A549 (cell line): ENCODE measurements at regions not wholly inside any gene's neighbourhood (a gene's known extent, or its start where the extent isn't known, plus 50 kb on each side); places are given as distances from the start of the nearest gene placed in this dataset.

Experiments used
- ATAC-seq, 2 experiments: fragments of 200-7000 bp in 1 of 2; fragments of >200 bp in 1 of 2; cut with Nextera tagmentation in 1 of 2; cut with Tn5 transposase in 1 of 2; 3 replicates each; pipeline versions ENCODE4 v1.8.0 to v1.9.1; 2018 to 2020; ENCODE audit warnings: mild to moderate bottlenecking in 1 of 2, moderate library complexity in 1 of 2
- CTCF ChIA-PET: fragments of 300-600 bp; sonication (Branson Sonifier 250); formaldehyde crosslinking; extraction: SDS; loops from one replicate; lab custom pipeline; 2021; ENCODE audit warnings: antibody characterized with exemption, inconsistent platforms; lab: Yijun Ruan, JAX
- POLR2A ChIA-PET: fragments of 350-600 bp; formaldehyde crosslinking; extraction: SDS; loops from one replicate; lab custom pipeline; 2021; ENCODE audit warnings: antibody characterized with exemption, inconsistent platforms; lab: Yijun Ruan, JAX
- DNase-seq, 2 experiments: peaks; one replicate each; pipeline versions ENCODE4 v3.0.0 to v3.0.0-alpha.2; 2011 to 2016; ENCODE audit warnings: low read depth in 1 of 2, low spot score in 1 of 2
- FAIRE-seq: peaks from 2 replicates; lab custom pipeline; 2011; peaks lifted over from hg19 to GRCh38; lab: Jason Lieb, UNC
- H3K27ac ChIP-seq, 2 experiments: fragments of >200 bp; sonication (Bioruptor Twin); formaldehyde crosslinking; 3 replicates each; pipeline ENCODE4 v1.5.1; 2016 to 2017
- H3K4me1 ChIP-seq: fragments of >200 bp; sonication (Bioruptor Twin); formaldehyde crosslinking; 3 replicates; pipeline ENCODE4 v1.6.1; 2016
- H3K4me2 ChIP-seq: fragments of >200 bp; sonication (Bioruptor Twin); formaldehyde crosslinking; 3 replicates; pipeline ENCODE4 v1.6.1; 2016
- H3K4me3 ChIP-seq: fragments of >200 bp; sonication (Bioruptor Twin); formaldehyde crosslinking; 3 replicates; pipeline ENCODE4 v1.5.1; 2016
- H3K9me3 ChIP-seq: fragments of >200 bp; sonication (Bioruptor Twin); formaldehyde crosslinking; 3 replicates; pipeline ENCODE4 v1.6.1; 2016
- CBX8 ChIP-seq: fragments of 200-600 bp; sonication (generic); IDR thresholded peaks from 2 replicates; pipeline ENCODE4 v1.6.1; 2016
- EHF ChIP-seq: fragments of 250-450 bp; sonication (Bioruptor Pico); IDR thresholded peaks from 2 replicates; pipeline ENCODE4 v1.5.0; 2020; ENCODE audit warnings: mild to moderate bottlenecking
- ELK1 ChIP-seq: fragments of 150-350 bp; IDR thresholded peaks from 2 replicates; pipeline ENCODE4 v1.6.1; 2014; ENCODE audit warnings: low read depth, mild to moderate bottlenecking, low read length
- EP300 ChIP-seq, 2 experiments: fragments of >200 bp; sonication (Bioruptor Twin); formaldehyde crosslinking; IDR thresholded peaks; 2 replicates in 1 of 2; 3 replicates in 1 of 2; pipeline ENCODE4 v1.6.1; 2016 to 2017
- ESRRA ChIP-seq: fragments of 150-350 bp; IDR thresholded peaks from 2 replicates; pipeline ENCODE4 v1.6.1; 2014; ENCODE audit warnings: mild to moderate bottlenecking, low read length, borderline replicate concordance
- FOSB ChIP-seq: fragments of 250-450 bp; sonication (Bioruptor Pico); IDR thresholded peaks from 2 replicates; pipeline ENCODE4 v1.5.0; 2020; ENCODE audit warnings: mild to moderate bottlenecking, moderate library complexity
- FOSL2 ChIP-seq, 2 experiments: fragments of 450-650 bp in 1 of 2; fragments of >200 bp in 1 of 2; sonication (Bioruptor Twin) in 1 of 2; formaldehyde crosslinking; IDR thresholded peaks; 2 replicates each; pipeline versions ENCODE4 v1.5.0 to v1.6.1; 2016 to 2020; ENCODE audit warnings: mild to moderate bottlenecking in 1 of 2, moderate library complexity in 1 of 2
- HEYL ChIP-seq: fragments of 250-450 bp; sonication (Bioruptor Pico); IDR thresholded peaks from 2 replicates; pipeline ENCODE4 v1.8.0; 2021; ENCODE audit warnings: mild to moderate bottlenecking, moderate library complexity
- HOXA7 ChIP-seq: fragments of 250-450 bp; sonication (Bioruptor Pico); IDR thresholded peaks from 2 replicates; pipeline ENCODE4 v1.5.0; 2020; ENCODE audit warnings: mild to moderate bottlenecking, moderate library complexity
- HOXB13 ChIP-seq: fragments of 250-450 bp; sonication (Bioruptor Pico); IDR thresholded peaks from 2 replicates; pipeline ENCODE4 v1.5.0; 2020; ENCODE audit warnings: low read depth, mild to moderate bottlenecking, moderate library complexity
- HOXB5 ChIP-seq: fragments of 250-450 bp; sonication (Bioruptor Pico); IDR thresholded peaks from 2 replicates; pipeline ENCODE4 v1.5.0; 2020; ENCODE audit warnings: mild to moderate bottlenecking, moderate library complexity
- JUN ChIP-seq, 2 experiments: fragments of >200 bp; sonication (Bioruptor Twin); formaldehyde crosslinking; IDR thresholded peaks; 2 replicates in 1 of 2; 3 replicates in 1 of 2; pipeline ENCODE4 v1.6.1; 2016 to 2017
- MAX ChIP-seq: IDR thresholded peaks from 2 replicates; pipeline ENCODE4 v1.6.1; 2012
- MYC ChIP-seq: IDR thresholded peaks from 2 replicates; pipeline ENCODE4 v1.6.1; 2012; ENCODE audit warnings: mild to moderate bottlenecking, inconsistent platforms, low read length, improper control_type of control experiment, borderline replicate concordance
- NFE2L2 ChIP-seq: fragments of 150-350 bp; conservative IDR thresholded peaks from 2 replicates; pipeline ENCODE4 v1.6.1; 2014; ENCODE audit warnings: low read length
- PBX3 ChIP-seq: IDR thresholded peaks from 2 replicates; pipeline ENCODE4 v1.6.1; 2012
- RAD21 ChIP-seq, 2 experiments: fragments of >200 bp in 1 of 2; sonication (Bioruptor Twin) in 1 of 2; formaldehyde crosslinking in 1 of 2; IDR thresholded peaks in 1 of 2; conservative IDR thresholded peaks in 1 of 2; 2 replicates in 1 of 2; 3 replicates in 1 of 2; pipeline ENCODE4 v1.6.1; 2012 to 2018; ENCODE audit warnings: inconsistent platforms in 1 of 2
- RARB ChIP-seq: fragments of 250-450 bp; sonication (Bioruptor Pico); IDR thresholded peaks from 2 replicates; pipeline ENCODE4 v1.8.0; 2021; ENCODE audit warnings: mild to moderate bottlenecking, moderate library complexity
- REST ChIP-seq: fragments of 200-600 bp; sonication (generic); IDR thresholded peaks from 2 replicates; pipeline ENCODE4 v1.6.1; 2016; ENCODE audit warnings: antibody characterized with exemption, mild to moderate bottlenecking, moderate library complexity
- SMC3 ChIP-seq: fragments of >200 bp; sonication (Bioruptor Twin); formaldehyde crosslinking; IDR thresholded peaks from 3 replicates; pipeline ENCODE4 v1.6.1; 2018; ENCODE audit warnings: inconsistent platforms
- SREBF2 ChIP-seq: fragments of 450-650 bp; IDR thresholded peaks from 2 replicates; pipeline ENCODE4 v1.6.1; 2014; ENCODE audit warnings: mild to moderate bottlenecking, moderate library complexity
- ZFP36 ChIP-seq: fragments of 450-650 bp; IDR thresholded peaks from 2 replicates; pipeline ENCODE4 v1.6.1; 2014; ENCODE audit warnings: borderline replicate concordance; ENCODE audit not compliant: partially characterized antibody
- ZNF302 ChIP-seq: fragments of 250-450 bp; sonication (Bioruptor Pico); IDR thresholded peaks from 2 replicates; pipeline ENCODE4 v1.9.0; 2021; ENCODE audit warnings: inconsistent platforms, mild to moderate bottlenecking, moderate library complexity
- WGBS: methylation state at CpG from one replicate; pipeline ENCODE4 v1.1.6; 2017; ENCODE audit errors: missing lambda C conversion rate; 5-methylcytosine and 5-hydroxymethylcytosine counted together

GRCh38 chr5:167602067-167602466 is 689.4 kb upstream of the WWC1 start:
- 33% methylated on average over 9 of the region's 9 CpGs for WGBS
- Histone ChIP-seq H3K4me1 (no peaks in the 10 kb centered on the region), H3K4me2 (no peak overlapping the region), H3K27ac (no peak overlapping the region), H3K4me3 (no peak overlapping the region), H3K9me3 (no peaks in the 10 kb centered on the region)
- FAIRE-seq (no peak), DNase-seq (no peak), ATAC-seq (no peak)
- CTCF ChIA-PET: no interaction called here
- TF ChIP-seq REST: no peak
- no peak for TF ChIP-seq EP300 (IDR thresholded peaks at IDR 0.05)
- TF ChIP-seq FOSL2 (IDR thresholded peaks at IDR 0.05): no peak
- TF ChIP-seq FOSL2 (CRISPR knock-in tag; IDR thresholded peaks at IDR 0.05): no peak
- TF ChIP-seq HEYL (CRISPR knock-in tag): no peak
- no peak for TF ChIP-seq PBX3
- TF ChIP-seq HOXA7 (CRISPR knock-in tag): no peak
- POLR2A ChIA-PET: no interaction called here

- no peak overlapping the region for H3K4me3 ChIP-seq
- ChIA-PET POLR2A (no interaction called here), CTCF (no interaction called here)
- no peak for ATAC-seq
- H3K27ac ChIP-seq: no peak overlapping the region
- 51% methylated on average over 4 of the region's 4 CpGs for WGBS
- no peak for DNase-seq
- no peak for TF ChIP-seq JUN (IDR thresholded peaks at IDR 0.05)
- TF ChIP-seq EHF (CRISPR knock-in tag): no peak
- no peak for TF ChIP-seq HOXB13 (CRISPR knock-in tag)
- no peak for TF ChIP-seq SMC3
- TF ChIP-seq RAD21 (conservative IDR thresholded peaks at IDR 0.05 in 1 of 2, IDR thresholded peaks at IDR 0.05 in 1 of 2): no peak
- H3K4me1 ChIP-seq: no peaks in the 10 kb centered on the region
- FAIRE-seq: no peak
- H3K9me3 ChIP-seq: no peaks in the 10 kb centered on the region
- no peak overlapping the region for H3K4me2 ChIP-seq
These were observed 688.3 kb upstream of the WWC1 start for GRCh38 chr5:167603135-167603534.

- H3K27ac ChIP-seq: no peak overlapping the region
- no peak overlapping the region for H3K4me3 ChIP-seq
- FAIRE-seq: no peak
- no peak for ATAC-seq
- H3K4me2 ChIP-seq: no peak overlapping the region
- peak in 1 of 2 experiments; percentile 3 for DNase-seq
- H3K9me3 ChIP-seq: no peaks in the 10 kb centered on the region
- H3K4me1 ChIP-seq: no peaks in the 10 kb centered on the region
- CTCF ChIA-PET: interaction anchor here (0.5 to 1.5 kb wide), 2 partner anchors 10 to 366 kb away, joined by 3 to 4 read pairs; no protein-coding TSS in a partner anchor
- 74% methylated on average over 13 of the region's 13 CpGs for WGBS
- POLR2A ChIA-PET: no interaction called here
- TF ChIP-seq MAX (no peak), REST (no peak), ZFP36 (no peak), CBX8 (no peak), ZNF302 (CRISPR knock-in tag) (no peak), ELK1 (no peak), RARB (CRISPR knock-in tag) (no peak), SREBF2 (no peak), ESRRA (no peak), HOXB5 (CRISPR knock-in tag) (no peak), SMC3 (no peak), NFE2L2 (no peak), MYC (no peak), FOSL2 (IDR thresholded peaks at IDR 0.05) (no peak), FOSL2 (CRISPR knock-in tag; IDR thresholded peaks at IDR 0.05) (no peak), FOSB (CRISPR knock-in tag) (no peak)
These were observed 682.8 kb upstream of the WWC1 start for GRCh38 chr5:167608390-167609272.
